Ovary (tissue), 7 donors: ENCODE measurements at regions not wholly inside any gene's neighbourhood (a gene's known extent, or its start where the extent isn't known, plus 50 kb on each side); places are given as distances from the start of the nearest gene placed in this dataset.

ENCODE experiments used
- DNase-seq, 5 donors: peaks; one replicate each; pipeline ENCODE4 v3.0.0-alpha.2; 2019 to 2020
- H3K27ac ChIP-seq, 2 donors: fragments of 200-600 bp; one replicate each; pipeline versions ENCODE4 v1.5.1 to v1.8.0; 2019 to 2022
- H3K27me3 ChIP-seq: fragments of 200-600 bp; one replicate; pipeline ENCODE4 v1.8.0; 2022
- H3K36me3 ChIP-seq: fragments of 200-600 bp; sonication (generic); one replicate; pipeline ENCODE4 v1.5.1; 2019
- H3K4me1 ChIP-seq: one replicate; pipeline ENCODE4 v1.8.1; 2013; ENCODE audit warnings: mild to moderate bottlenecking, moderate library complexity; ENCODE audit not compliant: insufficient read depth
- H3K4me3 ChIP-seq: fragments of 200-600 bp; sonication (generic); one replicate; pipeline ENCODE4 v1.5.1; 2017
- H3K9me3 ChIP-seq, 2 donors: fragments of 200-600 bp in 1 of 2; sonication (generic) in 1 of 2; one replicate each; pipeline versions ENCODE4 v1.5.1 to v1.8.1; 2013 to 2019; ENCODE audit warnings: mild to moderate bottlenecking in 1 of 2, moderate library complexity in 1 of 2
- EP300 ChIP-seq: sonication (generic); formaldehyde crosslinking; IDR thresholded peaks from one replicate; pipeline ENCODE4 v1.6.1; 2017; ENCODE audit warnings: antibody characterized with exemption
- POLR2A ChIP-seq: fragments of 450-650 bp; IDR thresholded peaks from one replicate; pipeline ENCODE4 v1.6.1; 2017; ENCODE audit warnings: antibody characterized with exemption, mild to moderate bottlenecking, moderate library complexity
- WGBS, 3 donors: extraction: QIAGEN DNeasy Blood & Tissue Kit in 1 of 3; methylation state at CpG; one replicate each; pipeline versions ENCODE4 v1.1.5 to v1.1.7; 2013 to 2017; 5-methylcytosine and 5-hydroxymethylcytosine counted together
- intact Hi-C, 4 donors: fragments of 100-400 bp; cut with DNase I; formaldehyde crosslinking; loops; one replicate each; pipeline versions ENCODE4 v1.11.0 to v1.15.1; 2022 to 2023
- TF ChIP-seq, protein P1 (sequence below), 3 donors: fragments of 450-650 bp in 2 of 3; fragments of 200-600 bp in 1 of 3; IDR thresholded peaks; one replicate each; pipeline versions ENCODE4 v1.5.1 to v1.8.0; 2016 to 2022; ENCODE audit warnings: antibody characterized with exemption in 3 of 3, mild to moderate bottlenecking in 1 of 3
- donor health status: DM: no; HTN: no; CAD: no; lungs with moderate emphysema.
- donor health status: DM: no; HTN: no; CAD: no.
- donor health status: Bipolar disorder and iron deficiency.
- donor health status: DM: no; HTN: no; CAD: no.
- donor health status: DM: yes; HTN: yes; CAD: no.

- no peaks in the 10 kb centered on the region for H3K9me3 ChIP-seq
- intact Hi-C loops, result no loop called here
- H3K4me3 ChIP-seq, result no peak overlapping the region
- DNase-seq, result no peak
- TF ChIP-seq POLR2A (no peak), EP300 (no peak)
- TF ChIP-seq, protein P1, sequence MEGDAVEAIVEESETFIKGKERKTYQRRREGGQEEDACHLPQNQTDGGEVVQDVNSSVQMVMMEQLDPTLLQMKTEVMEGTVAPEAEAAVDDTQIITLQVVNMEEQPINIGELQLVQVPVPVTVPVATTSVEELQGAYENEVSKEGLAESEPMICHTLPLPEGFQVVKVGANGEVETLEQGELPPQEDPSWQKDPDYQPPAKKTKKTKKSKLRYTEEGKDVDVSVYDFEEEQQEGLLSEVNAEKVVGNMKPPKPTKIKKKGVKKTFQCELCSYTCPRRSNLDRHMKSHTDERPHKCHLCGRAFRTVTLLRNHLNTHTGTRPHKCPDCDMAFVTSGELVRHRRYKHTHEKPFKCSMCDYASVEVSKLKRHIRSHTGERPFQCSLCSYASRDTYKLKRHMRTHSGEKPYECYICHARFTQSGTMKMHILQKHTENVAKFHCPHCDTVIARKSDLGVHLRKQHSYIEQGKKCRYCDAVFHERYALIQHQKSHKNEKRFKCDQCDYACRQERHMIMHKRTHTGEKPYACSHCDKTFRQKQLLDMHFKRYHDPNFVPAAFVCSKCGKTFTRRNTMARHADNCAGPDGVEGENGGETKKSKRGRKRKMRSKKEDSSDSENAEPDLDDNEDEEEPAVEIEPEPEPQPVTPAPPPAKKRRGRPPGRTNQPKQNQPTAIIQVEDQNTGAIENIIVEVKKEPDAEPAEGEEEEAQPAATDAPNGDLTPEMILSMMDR (IDR thresholded peaks at IDR 0.05), result no peak
- H3K4me1 ChIP-seq, result no peaks in the 10 kb centered on the region
- no peak overlapping the region for H3K27ac ChIP-seq
- H3K27me3 ChIP-seq, result no peaks in the 10 kb centered on the region
- H3K36me3 ChIP-seq, result no peaks in the 10 kb centered on the region
- WGBS, 3 donors, result 90 to 95% (median 93%) methylated on average over 4 of the region's 4 CpGs
Observed at GRCh38 chr5:38739011-38739704, 106.7 kb upstream of the OSMR start.

GRCh38 chr5:38739705-38740045, 106.1 kb upstream of the OSMR start:
- intact Hi-C loops, result no loop called here
- no peak for TF ChIP-seq EP300
- TF ChIP-seq, protein P1 (IDR thresholded peaks at IDR 0.05), result no peak
- TF ChIP-seq POLR2A, result no peak
- WGBS, 3 donors, result 91 to 100% (median 94%) methylated on average over 1 of the region's 1 CpG

GRCh38 chr5:38742821-38743220, 103.0 kb upstream of the OSMR start:
- intact Hi-C loops, result no loop called here
- H3K9me3 ChIP-seq, result no peaks in the 10 kb centered on the region
- WGBS, 3 donors, result 72 to 74% (median 74%) methylated on average over 3 of the region's 3 CpGs
- no peaks in the 10 kb centered on the region for H3K27me3 ChIP-seq
- no peak overlapping the region for H3K4me3 ChIP-seq
- H3K36me3 ChIP-seq, result no peaks in the 10 kb centered on the region
- no peak for DNase-seq
- no peak for TF ChIP-seq POLR2A
- TF ChIP-seq, protein P1 (IDR thresholded peaks at IDR 0.05), result no peak
- TF ChIP-seq EP300, result no peak
- H3K27ac ChIP-seq, result no peak overlapping the region
- H3K4me1 ChIP-seq, result peaks cover 2% of the 10 kb centered on the region

More at GRCh38 chr5:38739705-38740045, 106.1 kb upstream of the OSMR start:
- Histone ChIP-seq H3K27me3 (no peaks in the 10 kb centered on the region), H3K4me1 (no peaks in the 10 kb centered on the region), H3K9me3 (no peaks in the 10 kb centered on the region), H3K27ac (no peak overlapping the region), H3K4me3 (no peak overlapping the region), H3K36me3 (no peaks in the 10 kb centered on the region)
- DNase-seq, result no peak

DNA sequence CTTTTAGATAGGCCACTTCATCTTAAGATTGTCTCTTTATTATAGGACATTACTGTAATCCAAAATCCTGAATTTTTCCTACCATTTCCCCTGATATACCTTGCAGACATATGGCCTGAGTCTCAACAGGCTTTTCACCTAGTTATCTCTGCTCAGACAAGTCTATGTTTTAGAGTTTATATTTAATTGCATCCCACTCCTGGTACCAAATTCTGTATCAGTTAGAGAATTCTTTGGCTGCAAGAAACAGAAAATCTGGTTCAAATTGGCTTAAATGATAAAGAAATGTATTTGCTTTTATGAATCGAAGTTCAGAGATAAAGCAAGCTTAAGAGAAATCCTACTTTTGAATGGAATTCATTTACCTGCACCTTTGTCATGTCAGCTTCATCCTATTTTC, 102.2 kb upstream of the OSMR start:
- TF ChIP-seq POLR2A, result no peak
- TF ChIP-seq, protein P1 (IDR thresholded peaks at IDR 0.05), result no peak
- TF ChIP-seq EP300, result no peak
- Histone ChIP-seq H3K27ac (no peak overlapping the region), H3K4me1 (peaks cover 2% of the 10 kb centered on the region), H3K9me3 (no peaks in the 10 kb centered on the region), H3K4me3 (no peak overlapping the region), H3K27me3 (no peaks in the 10 kb centered on the region), H3K36me3 (no peaks in the 10 kb centered on the region)
- WGBS, 3 donors, result 80 to 94% (median 82%) methylated on average over 1 of the region's 1 CpG
- intact Hi-C loops, result no loop called here
- no peak for DNase-seq
